GM12874 (cell line): ENCODE measurements at regions not wholly inside any gene's neighbourhood (a gene's known extent, or its start where the extent isn't known, plus 50 kb on each side); places are given as distances from the start of the nearest gene placed in this dataset.

Source experiments
- CTCF ChIP-seq: IDR thresholded peaks from 2 replicates; pipeline ENCODE4 v1.5.1; 2011; ENCODE audit warnings: low read depth, mild to moderate bottlenecking, control low read depth, low read length, moderate library complexity; ENCODE audit not compliant: insufficient read depth

GRCh38 chr5:88539693-88540365 lies 271.2 kb upstream of the TMEM161B start:
- TF ChIP-seq CTCF: no peak

GRCh38 chr5:88539026-88539425 lies 270.4 kb upstream of the TMEM161B start:
- no peak for TF ChIP-seq CTCF

- TF ChIP-seq CTCF: no peak
Observed at GRCh38 chr5:88536146-88536545, 267.5 kb upstream of the TMEM161B start.

GRCh38 chr5:88524941-88525340 lies 256.3 kb upstream of the TMEM161B start:
- TF ChIP-seq CTCF: no peak

- no peak for TF ChIP-seq CTCF
Observed at GRCh38 chr5:88519066-88519465, 250.4 kb upstream of the TMEM161B start.

GRCh38 chr5:88518131-88519016 lies 249.7 kb upstream of the TMEM161B start:
- no peak for TF ChIP-seq CTCF

- no peak for TF ChIP-seq CTCF
Observed at GRCh38 chr5:88515881-88516819, 247.5 kb upstream of the TMEM161B start.
